H9 (cell line): ENCODE measurements at regions not wholly inside any gene's neighbourhood (a gene's known extent, or its start where the extent isn't known, plus 50 kb on each side); places are given as distances from the start of the nearest gene placed in this dataset.

Experiments used
- DNase-seq: peaks from one replicate; pipeline ENCODE4 v3.0.0-alpha.2; 2017
- H2AFZ ChIP-seq: one replicate; pipeline ENCODE4 v1.6.1; 2013; ENCODE audit warnings: mild to moderate bottlenecking, low read length, control low read depth, moderate library complexity
- H2AK5ac ChIP-seq: 2 replicates; pipeline ENCODE4 v1.6.1; 2013; ENCODE audit warnings: low read length, control low read depth, mixed read lengths; ENCODE audit not compliant: insufficient read length
- H2BK120ac ChIP-seq: one replicate; pipeline ENCODE4 v1.6.1; 2013; ENCODE audit warnings: low read depth, mild to moderate bottlenecking, low read length, control low read depth, inconsistent platforms; ENCODE audit not compliant: poor library complexity, severe bottlenecking
- H2BK12ac ChIP-seq: 2 replicates; pipeline ENCODE4 v1.6.1; 2013; ENCODE audit warnings: low read length, control low read depth, mixed read lengths, low read depth; ENCODE audit not compliant: insufficient read length
- H2BK15ac ChIP-seq: 2 replicates; pipeline ENCODE4 v1.6.1; 2013; ENCODE audit warnings: low read depth, low read length, control low read depth
- H2BK20ac ChIP-seq: one replicate; pipeline ENCODE4 v1.6.1; 2013; ENCODE audit warnings: low read depth, mild to moderate bottlenecking, low read length, control low read depth, inconsistent platforms; ENCODE audit not compliant: poor library complexity, severe bottlenecking
- H2BK5ac ChIP-seq: 2 replicates; pipeline ENCODE4 v1.6.1; 2013; ENCODE audit warnings: low read length, control low read depth, mixed read lengths; ENCODE audit not compliant: insufficient read length
- H3K14ac ChIP-seq: 2 replicates; pipeline ENCODE4 v1.6.1; 2013; ENCODE audit warnings: low read length, control low read depth; ENCODE audit not compliant: insufficient read depth
- H3K18ac ChIP-seq: 2 replicates; pipeline ENCODE4 v1.6.1; 2013; ENCODE audit warnings: low read depth, mild to moderate bottlenecking, mixed read lengths, low read length, control low read depth; ENCODE audit not compliant: insufficient read length
- H3K23ac ChIP-seq: 2 replicates; pipeline ENCODE4 v1.6.1; 2013; ENCODE audit warnings: low read length, control low read depth, mixed read lengths, low read depth; ENCODE audit not compliant: insufficient read length
- H3K23me2 ChIP-seq: 2 replicates; pipeline ENCODE4 v1.6.1; 2013; ENCODE audit warnings: low read depth, mild to moderate bottlenecking, mixed read lengths, low read length, control low read depth; ENCODE audit not compliant: insufficient read length, poor library complexity, severe bottlenecking
- H3K27ac ChIP-seq: 2 replicates; pipeline ENCODE4 v1.5.1; 2013; ENCODE audit warnings: low read length, control low read depth, mixed read lengths, low read depth; ENCODE audit not compliant: insufficient read length
- H3K27me3 ChIP-seq: 2 replicates; pipeline ENCODE4 v1.6.1; 2013; ENCODE audit warnings: low read length, control low read depth, inconsistent platforms; ENCODE audit not compliant: insufficient read depth
- H3K4ac ChIP-seq: 2 replicates; pipeline ENCODE4 v1.6.1; 2013; ENCODE audit warnings: low read depth, mild to moderate bottlenecking, control low read depth, inconsistent platforms, low read length, moderate library complexity
- H3K4me1 ChIP-seq: 2 replicates; pipeline ENCODE4 v1.6.1; 2013; ENCODE audit warnings: low read length, control low read depth, inconsistent platforms; ENCODE audit not compliant: insufficient read depth
- H3K4me2 ChIP-seq: 2 replicates; pipeline ENCODE4 v1.6.1; 2013; ENCODE audit warnings: low read length, control low read depth, mixed read lengths; ENCODE audit not compliant: insufficient read length, insufficient read depth
- H3K56ac ChIP-seq: 2 replicates; pipeline ENCODE4 v1.6.1; 2013; ENCODE audit warnings: low read depth, mild to moderate bottlenecking, mixed read lengths, low read length, control low read depth; ENCODE audit not compliant: insufficient read length
- H3K79me1 ChIP-seq: 2 replicates; pipeline ENCODE4 v1.6.1; 2013; ENCODE audit warnings: low read depth, mild to moderate bottlenecking, moderate library complexity, low read length, control low read depth, inconsistent platforms; ENCODE audit not compliant: insufficient read depth, poor library complexity, severe bottlenecking
- H3K79me2 ChIP-seq: 2 replicates; pipeline ENCODE4 v1.6.1; 2013; ENCODE audit warnings: low read length, control low read depth, inconsistent platforms; ENCODE audit not compliant: insufficient read depth
- H3K9ac ChIP-seq: 2 replicates; pipeline ENCODE4 v1.6.1; 2013; ENCODE audit warnings: low read length, control low read depth, mixed read lengths; ENCODE audit not compliant: insufficient read length; ENCODE audit errors: extremely low read depth
- H3K9me3 ChIP-seq: one replicate; pipeline ENCODE4 v1.6.1; 2013; ENCODE audit warnings: low read depth, low read length, inconsistent platforms; ENCODE audit not compliant: control insufficient read depth
- H3T11ph ChIP-seq: one replicate; pipeline ENCODE4 v1.6.1; 2013; ENCODE audit warnings: mild to moderate bottlenecking, low read length, control low read depth, inconsistent platforms
- H4K20me1 ChIP-seq: one replicate; pipeline ENCODE4 v1.6.1; 2013; ENCODE audit not compliant: control insufficient read depth, insufficient read length, insufficient read depth
- H4K5ac ChIP-seq: 2 replicates; pipeline ENCODE4 v1.6.1; 2013; ENCODE audit warnings: low read depth, mild to moderate bottlenecking, mixed read lengths, low read length, control low read depth; ENCODE audit not compliant: insufficient read length
- H4K8ac ChIP-seq: replicated peaks from 2 replicates; pipeline ENCODE4 v1.6.1; 2013; ENCODE audit warnings: low read length, control low read depth, mixed read lengths, low read depth; ENCODE audit not compliant: insufficient read length
- H4K91ac ChIP-seq: 2 replicates; pipeline ENCODE4 v1.6.1; 2013; ENCODE audit warnings: low read depth, mild to moderate bottlenecking, moderate library complexity, mixed read lengths, low read length, control low read depth; ENCODE audit not compliant: insufficient read length
- H3K27ac Mint-ChIP-seq, 3 experiments: 2 replicates in 2 of 3; 3 replicates in 1 of 3; pipeline ENCODE4 v1.8.0; 2020 to 2021; ENCODE audit warnings: mixed read lengths in 3 of 3, mild to moderate bottlenecking in 1 of 3, moderate library complexity in 1 of 3
- H3K27me3 Mint-ChIP-seq: 2 replicates; pipeline ENCODE4 v1.8.0; 2021; ENCODE audit warnings: low read depth, mild to moderate bottlenecking, moderate library complexity, mixed read lengths
- H3K36me3 Mint-ChIP-seq, 3 experiments: 2 replicates in 2 of 3; 3 replicates in 1 of 3; pipeline ENCODE4 v1.8.0; 2020 to 2021; ENCODE audit warnings: low read depth in 3 of 3, mixed read lengths in 3 of 3; ENCODE audit not compliant: insufficient read depth in 1 of 3
- H3K4me1 Mint-ChIP-seq, 2 experiments: 2 replicates each; pipeline ENCODE4 v1.8.0; 2020; ENCODE audit warnings: mixed read lengths in 2 of 2
- H3K4me3 Mint-ChIP-seq, 2 experiments: 2 replicates in 1 of 2; 3 replicates in 1 of 2; pipeline ENCODE4 v1.8.0; 2020 to 2021; ENCODE audit warnings: mild to moderate bottlenecking in 2 of 2, mixed read lengths in 2 of 2, moderate library complexity in 1 of 2
- H3K9me3 Mint-ChIP-seq, 2 experiments: 2 replicates in 1 of 2; 3 replicates in 1 of 2; pipeline ENCODE4 v1.8.0; 2020; ENCODE audit warnings: mild to moderate bottlenecking in 2 of 2, mixed read lengths in 2 of 2, moderate library complexity in 1 of 2
- CTCF ChIP-seq: fragments of 200-600 bp; sonication (generic); conservative IDR thresholded peaks from 3 replicates; pipeline ENCODE4 v1.8.0; 2021; ENCODE audit warnings: antibody characterized with exemption, mild to moderate bottlenecking
- WGBS: extraction: QIAGEN DNeasy Blood & Tissue Kit; methylation state at CpG from one replicate; pipeline ENCODE4 v1.1.7; 2013; ENCODE audit warnings: missing lambda C conversion rate, low lambda C conversion rate, mixed read lengths; ENCODE audit not compliant: insufficient read length; ENCODE audit errors: extremely low coverage; 5-methylcytosine and 5-hydroxymethylcytosine counted together

- no peak for DNase-seq
These were observed 78.3 kb downstream of the CRLF2 start for GRCh38 chrX:1134156-1134555.

More at GRCh38 chrX:1134156-1134555, 78.3 kb downstream of the CRLF2 start:
- Histone ChIP-seq H3K27ac (no peak overlapping the region), H4K91ac (no peak overlapping the region), H2BK120ac (no peak overlapping the region), H2BK15ac (no peak overlapping the region), H4K8ac (no peak overlapping the region), H3K9me3 (no peaks in the 10 kb centered on the region), H3K9ac (no peak overlapping the region), H4K20me1 (no peaks in the 10 kb centered on the region), H2BK20ac (no peak overlapping the region), H3K4ac (no peak overlapping the region), H3T11ph (no peak overlapping the region), H3K79me2 (no peaks in the 10 kb centered on the region), H3K18ac (no peak overlapping the region), H3K23me2 (no peaks in the 10 kb centered on the region), H2AFZ (no peak overlapping the region), H2AK5ac (no peak overlapping the region), H3K79me1 (no peaks in the 10 kb centered on the region), H3K4me1 (no peaks in the 10 kb centered on the region), H4K5ac (no peak overlapping the region), H2BK5ac (no peak overlapping the region), H3K56ac (no peak overlapping the region), H3K27me3 (no peaks in the 10 kb centered on the region), H2BK12ac (no peak overlapping the region), H3K23ac (no peak overlapping the region), H3K14ac (no peak overlapping the region), H3K4me2 (no peak overlapping the region)
- Mint-ChIP-seq H3K27ac (no peak overlapping the region), H3K4me1 (no peaks in the 10 kb centered on the region), H3K36me3 (peaks cover 0 to 7% (median 0%) of the 10 kb centered on the region in 3 experiments; a peak in 2 of 7 replicates), H3K27me3 (peaks cover 4% of the 10 kb centered on the region; the same call in 1 of the 2 replicates), H3K9me3 (peaks cover 4 to 6% of the 10 kb centered on the region in 2 experiments; a peak in 2 of 5 replicates), H3K4me3 (no peak overlapping the region)
- no CpG with 5 or more reads among the region's 12 CpGs for WGBS
- TF ChIP-seq CTCF, result no peak
